ENCODE measurements at regions not wholly inside any gene's neighbourhood (a gene's known extent, or its start where the extent isn't known, plus 50 kb on each side); places are given as distances from the start of the nearest gene placed in this dataset.

DNA sequence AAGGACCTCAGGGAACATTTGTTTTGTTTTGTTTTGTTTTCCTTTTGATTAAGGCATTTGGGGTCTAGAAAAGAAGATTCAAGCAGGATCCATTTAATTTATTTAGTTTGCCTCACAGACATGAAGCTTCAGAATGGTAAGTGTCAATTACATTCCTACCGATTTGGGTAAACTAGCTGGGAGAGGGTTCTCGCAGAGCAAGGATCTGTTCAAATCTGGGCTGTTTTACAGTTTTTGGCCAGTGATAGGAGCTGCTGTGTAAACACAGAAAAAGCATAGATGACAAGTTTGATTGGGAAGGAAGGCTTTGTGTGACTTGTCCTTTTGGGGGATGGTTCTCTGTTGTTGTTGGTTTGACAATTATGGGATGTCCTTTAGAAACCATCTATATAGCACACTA, 470.3 kb upstream of the WWC1 start:
- no peak for DNase-seq (ENCODE audit: low read depth in 1 of 2, low spot score in 1 of 2)
- no peak overlapping the region for H3K4me3 ChIP-seq
- H3K36me3 ChIP-seq = no peaks in the 10 kb centered on the region
- TF ChIP-seq, protein P1, sequence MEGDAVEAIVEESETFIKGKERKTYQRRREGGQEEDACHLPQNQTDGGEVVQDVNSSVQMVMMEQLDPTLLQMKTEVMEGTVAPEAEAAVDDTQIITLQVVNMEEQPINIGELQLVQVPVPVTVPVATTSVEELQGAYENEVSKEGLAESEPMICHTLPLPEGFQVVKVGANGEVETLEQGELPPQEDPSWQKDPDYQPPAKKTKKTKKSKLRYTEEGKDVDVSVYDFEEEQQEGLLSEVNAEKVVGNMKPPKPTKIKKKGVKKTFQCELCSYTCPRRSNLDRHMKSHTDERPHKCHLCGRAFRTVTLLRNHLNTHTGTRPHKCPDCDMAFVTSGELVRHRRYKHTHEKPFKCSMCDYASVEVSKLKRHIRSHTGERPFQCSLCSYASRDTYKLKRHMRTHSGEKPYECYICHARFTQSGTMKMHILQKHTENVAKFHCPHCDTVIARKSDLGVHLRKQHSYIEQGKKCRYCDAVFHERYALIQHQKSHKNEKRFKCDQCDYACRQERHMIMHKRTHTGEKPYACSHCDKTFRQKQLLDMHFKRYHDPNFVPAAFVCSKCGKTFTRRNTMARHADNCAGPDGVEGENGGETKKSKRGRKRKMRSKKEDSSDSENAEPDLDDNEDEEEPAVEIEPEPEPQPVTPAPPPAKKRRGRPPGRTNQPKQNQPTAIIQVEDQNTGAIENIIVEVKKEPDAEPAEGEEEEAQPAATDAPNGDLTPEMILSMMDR (IDR thresholded peaks at IDR 0.05; ENCODE audit: low read depth, low read length) = no peak
- H3K9me3 ChIP-seq (ENCODE audit: low read depth) = no peaks in the 10 kb centered on the region
- no peaks in the 10 kb centered on the region for H3K4me1 ChIP-seq (ENCODE audit: low read depth)
- H3K27ac ChIP-seq = no peak overlapping the region
- no peaks in the 10 kb centered on the region for H3K27me3 ChIP-seq

DNA sequence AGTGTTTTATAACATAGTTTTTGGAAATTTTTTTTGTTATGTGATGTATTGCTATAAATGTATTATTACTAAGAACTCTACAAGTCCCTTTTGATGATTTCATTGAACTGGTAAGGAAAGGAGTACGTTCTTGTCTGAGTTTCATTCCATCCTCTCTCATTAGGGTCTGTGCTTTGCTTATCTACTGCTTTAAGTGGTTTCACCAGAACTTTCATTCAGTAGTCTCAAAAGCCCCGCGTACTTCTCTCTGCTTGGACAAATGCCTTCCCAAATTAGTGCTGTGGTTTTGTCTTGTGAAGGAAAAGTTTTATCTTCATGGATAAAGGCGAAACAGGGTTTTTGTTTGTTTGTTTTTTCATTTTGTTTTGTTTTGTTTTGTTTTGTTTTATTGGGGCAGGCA, 469.8 kb upstream of the WWC1 start:
- Histone ChIP-seq H3K27me3 (no peaks in the 10 kb centered on the region), H3K9me3 (ENCODE audit: low read depth) (no peaks in the 10 kb centered on the region), H3K36me3 (no peaks in the 10 kb centered on the region), H3K4me3 (no peak overlapping the region), H3K27ac (no peak overlapping the region), H3K4me1 (ENCODE audit: low read depth) (no peaks in the 10 kb centered on the region)
- TF ChIP-seq, protein P1 (IDR thresholded peaks at IDR 0.05; ENCODE audit: low read depth, low read length) = no peak
- DNase-seq (ENCODE audit: low read depth in 1 of 2, low spot score in 1 of 2) = peak in 1 of 2 donors; percentile 68

DNA sequence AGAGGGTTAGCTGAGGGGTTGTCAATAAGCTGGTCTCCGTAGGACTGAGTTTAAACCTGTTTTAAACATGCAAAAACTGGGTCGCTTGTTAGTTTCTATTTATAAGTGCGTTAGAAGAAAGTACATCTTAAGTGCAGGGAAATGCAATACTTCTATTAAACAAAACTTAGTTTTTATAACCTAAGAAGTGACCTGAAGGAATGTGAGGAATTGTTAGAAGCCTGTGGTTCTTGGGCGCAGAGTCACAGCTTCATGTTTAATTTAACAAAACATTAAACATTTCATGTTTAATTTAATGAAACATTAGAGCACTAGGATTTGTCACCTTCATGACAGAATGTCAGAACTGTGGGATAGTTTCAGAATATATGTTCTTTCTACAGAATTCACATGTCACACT, 469.2 kb upstream of the WWC1 start:
- no peak for DNase-seq (ENCODE audit: low read depth in 1 of 2, low spot score in 1 of 2)
- Histone ChIP-seq H3K4me3 (no peak overlapping the region), H3K4me1 (ENCODE audit: low read depth) (no peaks in the 10 kb centered on the region), H3K27ac (no peak overlapping the region), H3K9me3 (ENCODE audit: low read depth) (no peaks in the 10 kb centered on the region), H3K36me3 (no peaks in the 10 kb centered on the region), H3K27me3 (no peaks in the 10 kb centered on the region)
- TF ChIP-seq, protein P1 (IDR thresholded peaks at IDR 0.05; ENCODE audit: low read depth, low read length) = no peak

DNA sequence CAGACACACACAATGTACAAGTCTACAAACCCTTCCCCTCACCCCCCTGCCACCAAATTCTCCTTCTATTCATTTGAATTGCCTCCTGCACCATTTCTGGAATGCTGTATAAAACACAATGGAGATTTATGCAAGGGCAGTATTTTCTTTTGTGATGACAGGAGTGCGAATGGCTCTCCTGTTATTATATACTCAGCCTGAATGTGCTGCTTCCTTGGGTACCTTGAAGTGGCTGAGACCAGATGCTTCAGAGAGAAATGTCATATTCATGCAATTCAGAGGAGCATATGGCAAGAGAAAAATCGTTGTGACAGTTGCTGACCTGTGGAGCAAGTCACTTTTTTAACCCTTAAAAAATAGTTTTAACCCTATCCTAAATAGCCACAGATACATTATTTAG, 468.0 kb upstream of the WWC1 start:
- DNase-seq (ENCODE audit: low read depth in 1 of 2, low spot score in 1 of 2) = no peak
- Histone ChIP-seq H3K36me3 (no peaks in the 10 kb centered on the region), H3K4me3 (no peak overlapping the region), H3K27me3 (no peaks in the 10 kb centered on the region), H3K4me1 (ENCODE audit: low read depth) (no peaks in the 10 kb centered on the region), H3K27ac (no peak overlapping the region), H3K9me3 (ENCODE audit: low read depth) (no peaks in the 10 kb centered on the region)
- TF ChIP-seq, protein P1 (IDR thresholded peaks at IDR 0.05; ENCODE audit: low read depth, low read length) = no peak

DNA sequence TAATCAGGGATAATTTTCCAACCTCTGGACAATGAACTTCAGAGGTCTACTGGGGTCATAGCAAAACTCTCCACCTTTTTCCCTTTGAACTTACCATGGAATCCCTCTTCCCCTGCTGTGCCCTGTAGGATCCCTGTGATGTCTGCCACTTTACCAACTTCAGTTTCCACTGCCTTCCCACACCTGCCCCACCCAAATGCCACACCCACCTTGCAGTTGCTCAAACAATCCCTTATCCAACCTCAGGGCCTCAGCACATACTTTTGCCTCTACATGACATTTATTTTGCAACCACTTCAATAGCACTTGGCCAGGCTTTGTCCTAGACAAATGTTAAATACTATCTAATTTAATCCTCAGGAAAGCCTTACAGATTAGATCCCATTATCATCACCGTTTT, 463.7 kb upstream of the WWC1 start:
- TF ChIP-seq, protein P1 (IDR thresholded peaks at IDR 0.05; ENCODE audit: low read depth, low read length) = no peak
- H3K4me1 ChIP-seq (ENCODE audit: low read depth) = no peaks in the 10 kb centered on the region
- H3K36me3 ChIP-seq = no peaks in the 10 kb centered on the region
- no peaks in the 10 kb centered on the region for H3K27me3 ChIP-seq
- no peak overlapping the region for H3K27ac ChIP-seq
- H3K9me3 ChIP-seq (ENCODE audit: low read depth) = no peaks in the 10 kb centered on the region
- H3K4me3 ChIP-seq = no peak overlapping the region
- DNase-seq (ENCODE audit: low read depth in 1 of 2, low spot score in 1 of 2) = no peak

Measured in cardiac muscle cell (in vitro differentiated cells and primary cell).